Body of pancreas (tissue), 4 donors: ENCODE measurements at regions not wholly inside any gene's neighbourhood (a gene's known extent, or its start where the extent isn't known, plus 50 kb on each side); places are given as distances from the start of the nearest gene placed in this dataset.

ENCODE experiments used
- CTCF ChIP-seq, 7 experiments: fragments of 450-650 bp in 4 of 7; fragments of 200-600 bp in 3 of 7; sonication (generic) in 3 of 7; IDR thresholded peaks; one replicate each; pipeline ENCODE4 v1.5.1; 2016 to 2019; ENCODE audit warnings: antibody characterized with exemption in 7 of 7
- POLR2A ChIP-seq, 3 donors: fragments of 450-650 bp; IDR thresholded peaks; one replicate each; pipeline ENCODE4 v1.6.1; 2016; ENCODE audit warnings: antibody characterized with exemption in 3 of 3, mild to moderate bottlenecking in 2 of 3

- no peak for TF ChIP-seq CTCF (IDR thresholded peaks at IDR 0.05)
- no peak for TF ChIP-seq POLR2A (IDR thresholded peaks at IDR 0.05)
Measured at GRCh38 chr18:73249030-73249429, 381.2 kb upstream of the NETO1 start.
